ENCODE measurements at regions not wholly inside any gene's neighbourhood (a gene's known extent, or its start where the extent isn't known, plus 50 kb on each side); places are given as distances from the start of the nearest gene placed in this dataset.

DNA sequence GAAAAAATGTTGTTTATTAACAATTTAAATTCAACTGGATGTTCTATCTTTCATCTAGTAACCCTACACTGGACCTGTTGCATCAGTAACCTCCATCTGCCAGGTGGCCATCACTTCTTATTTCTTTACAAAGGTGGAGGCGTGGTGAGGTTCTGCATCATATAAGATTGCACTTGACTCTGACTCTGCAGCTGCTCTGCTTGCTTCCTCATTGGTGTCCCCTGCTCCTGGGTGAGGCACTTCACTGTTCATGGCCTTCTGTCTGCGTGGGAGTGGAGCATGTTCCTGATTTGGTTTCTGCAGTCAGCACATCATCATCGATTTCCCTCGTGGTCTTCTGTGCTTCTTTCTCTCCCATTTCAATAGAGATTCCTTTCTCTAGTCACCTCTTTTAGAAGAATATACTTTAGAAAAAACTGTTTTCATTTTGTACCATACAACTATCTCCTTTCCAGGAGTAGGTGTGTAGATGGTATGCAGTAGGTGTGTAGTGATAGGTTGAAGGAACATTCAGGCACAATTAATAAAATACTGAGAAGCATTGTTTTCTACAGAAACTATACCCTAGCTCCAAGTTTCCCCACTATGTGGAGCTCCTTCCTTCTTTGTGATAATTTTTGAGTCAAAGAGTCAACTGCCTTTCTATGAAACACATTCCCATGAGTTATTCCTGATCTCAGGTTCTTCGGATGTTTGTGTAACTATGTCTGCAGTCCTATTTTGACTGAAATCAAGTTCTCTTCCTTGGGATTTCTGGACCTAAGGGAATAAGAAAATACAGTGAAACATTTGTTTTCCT, 231.7 kb upstream of the CNTNAP2 start:
- H4K20me1 ChIP-seq (ENCODE audit: insufficient read depth): no peaks in the 10 kb centered on the region
- H3K79me2 ChIP-seq (ENCODE audit: insufficient read depth, low read length): no peaks in the 10 kb centered on the region
- no peaks in the 10 kb centered on the region for H3K9me2 ChIP-seq (ENCODE audit: insufficient read depth)
- BruUV-seq (replicated peaks): no TSS peak
- POLR2A ChIA-PET: no interaction called here
- no peak for ATAC-seq
- H3K4me2 ChIP-seq (ENCODE audit: low read length): no peak overlapping the region
- H3K36me3 ChIP-seq (ENCODE audit: control insufficient read depth in 1 of 2, insufficient read depth in 2 of 2, low read length in 2 of 2): no peaks in the 10 kb centered on the region
- no peaks in the 10 kb centered on the region for H3K27me3 ChIP-seq (ENCODE audit: insufficient read depth, low read length)
- no peak for TF ChIP-seq POLR2A (IDR thresholded peaks at IDR 0.05; ENCODE audit: borderline replicate concordance, extremely low read depth, insufficient read depth, insufficient read length)
- no peak for TF ChIP-seq SIN3A (IDR thresholded peaks at IDR 0.05; ENCODE audit: low read depth)
- TF ChIP-seq, protein P1, sequence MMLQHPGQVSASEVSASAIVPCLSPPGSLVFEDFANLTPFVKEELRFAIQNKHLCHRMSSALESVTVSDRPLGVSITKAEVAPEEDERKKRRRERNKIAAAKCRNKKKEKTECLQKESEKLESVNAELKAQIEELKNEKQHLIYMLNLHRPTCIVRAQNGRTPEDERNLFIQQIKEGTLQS (IDR thresholded peaks at IDR 0.05): no peak
- no peak for TF ChIP-seq CEBPB (IDR thresholded peaks at IDR 0.05; ENCODE audit: low read depth)
- no peak for TF ChIP-seq ELF1 (IDR thresholded peaks at IDR 0.05; ENCODE audit: borderline replicate concordance, low read depth)
- H2AFZ ChIP-seq (ENCODE audit: low read depth, low read length, poor library complexity, severe bottlenecking): no peak overlapping the region
- no peak overlapping the region for H3K9ac ChIP-seq (ENCODE audit: low read length)
- CTCF ChIA-PET: interaction anchor here (0.8 kb wide), 1 partner anchor 205 kb away, joined by 5 read pairs; no protein-coding TSS in a partner anchor
- intact Hi-C loops (cut with micrococcal nuclease): no loop called here
- H3K4me1 ChIP-seq (ENCODE audit: control insufficient read depth in 1 of 2, insufficient read depth in 2 of 2, low read length in 2 of 2): no peaks in the 10 kb centered on the region
- RAD21 ChIA-PET (ENCODE audit: low non-redundant PET in 1 of 2, low total read pairs in 2 of 2, uncharacterized antibody in 2 of 2, unreplicated experiment in 2 of 2): no interaction called here
- H3K4me3 ChIP-seq (replicated peaks in 1 of 2; ENCODE audit: low read depth in 1 of 2, low read length in 2 of 2): no peak overlapping the region
- peaks cover 7 to 12% of the 10 kb centered on the region in 2 experiments; a peak in 2 of 4 replicates for H3K9me3 ChIP-seq (ENCODE audit: control insufficient read depth in 1 of 2, insufficient read depth in 1 of 2, low read depth in 1 of 2, low read length in 2 of 2)
- no peak for DNase-seq (ENCODE audit: low read depth, low spot score)
- no peak overlapping the region for H3K27ac ChIP-seq (ENCODE audit: low read depth, low read length)

DNA sequence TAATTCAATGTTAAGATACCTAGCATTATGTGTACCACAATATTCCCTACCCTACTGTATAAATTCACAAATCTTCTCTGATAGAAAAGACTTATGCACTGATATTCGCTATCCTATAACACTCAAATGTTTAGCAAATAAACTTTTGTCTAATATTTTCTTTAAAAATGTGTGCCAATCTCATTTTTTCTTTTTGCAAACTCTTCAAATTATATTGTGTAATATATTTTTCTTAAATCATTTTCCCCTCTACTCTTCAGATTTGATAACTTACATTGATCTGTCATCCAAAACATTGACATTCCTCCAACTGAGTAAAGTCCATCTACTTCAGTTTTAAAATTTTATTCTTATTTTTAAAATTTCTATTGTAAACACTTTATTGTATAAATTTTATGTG, 240.2 kb upstream of the CNTNAP2 start:
- no peak overlapping the region for H3K4me3 ChIP-seq (replicated peaks in 1 of 2; ENCODE audit: low read depth in 1 of 2, low read length in 2 of 2)
- no peak overlapping the region for H2AFZ ChIP-seq (ENCODE audit: low read depth, low read length, poor library complexity, severe bottlenecking)
- intact Hi-C loops (cut with micrococcal nuclease): no loop called here
- H3K4me1 ChIP-seq (ENCODE audit: control insufficient read depth in 1 of 2, insufficient read depth in 2 of 2, low read length in 2 of 2): no peaks in the 10 kb centered on the region
- ChIA-PET CTCF (no interaction called here), POLR2A (no interaction called here), RAD21 (ENCODE audit: low non-redundant PET in 1 of 2, low total read pairs in 2 of 2, uncharacterized antibody in 2 of 2, unreplicated experiment in 2 of 2) (no interaction called here)
- no peaks in the 10 kb centered on the region for H3K36me3 ChIP-seq (ENCODE audit: control insufficient read depth in 1 of 2, insufficient read depth in 2 of 2, low read length in 2 of 2)
- ATAC-seq: no peak
- no peak overlapping the region for H3K27ac ChIP-seq (ENCODE audit: low read depth, low read length)
- H3K9me2 ChIP-seq (ENCODE audit: insufficient read depth): no peaks in the 10 kb centered on the region
- H3K79me2 ChIP-seq (ENCODE audit: insufficient read depth, low read length): no peaks in the 10 kb centered on the region
- H3K9me3 ChIP-seq (ENCODE audit: control insufficient read depth in 1 of 2, insufficient read depth in 1 of 2, low read depth in 1 of 2, low read length in 2 of 2): peaks cover 4 to 8% of the 10 kb centered on the region in 2 experiments; a peak in 2 of 4 replicates
- DNase-seq (ENCODE audit: low read depth, low spot score): no peak
- no peak overlapping the region for H3K4me2 ChIP-seq (ENCODE audit: low read length)
- H4K20me1 ChIP-seq (ENCODE audit: insufficient read depth): no peaks in the 10 kb centered on the region
- H3K27me3 ChIP-seq (ENCODE audit: insufficient read depth, low read length): no peaks in the 10 kb centered on the region
- BruUV-seq (replicated peaks): no TSS peak
- no peak overlapping the region for H3K9ac ChIP-seq (ENCODE audit: low read length)
- TF ChIP-seq CBX3 (IDR thresholded peaks at IDR 0.05; ENCODE audit: low read depth) (no peak), POLR2A (IDR thresholded peaks at IDR 0.05; ENCODE audit: borderline replicate concordance, extremely low read depth, insufficient read depth, insufficient read length) (no peak), EZH2 (IDR thresholded peaks at IDR 0.05) (no peak), SRF (IDR thresholded peaks at IDR 0.05; ENCODE audit: low read depth) (no peak), POLR2AphosphoS5 (IDR thresholded peaks at IDR 0.05; ENCODE audit: low read depth, low read length) (no peak), EGR1 (IDR thresholded peaks at IDR 0.05; ENCODE audit: low read depth) (no peak), SP1 (IDR thresholded peaks at IDR 0.05; ENCODE audit: low read depth) (no peak), EZH2phosphoT487 (IDR thresholded peaks at IDR 0.05; ENCODE audit: borderline replicate concordance) (no peak), RAD21 (IDR thresholded peaks at IDR 0.05; ENCODE audit: low read depth) (no peak), YY1 (IDR thresholded peaks at IDR 0.05; ENCODE audit: extremely low read depth, insufficient replicate concordance, low read depth, low read length) (no peak), CEBPB (IDR thresholded peaks at IDR 0.05; ENCODE audit: low read depth) (no peak), TCF7L2 (IDR thresholded peaks at IDR 0.05; ENCODE audit: borderline replicate concordance, extremely low read depth, insufficient read depth, insufficient read length) (no peak)
- TF ChIP-seq, protein P1 (IDR thresholded peaks at IDR 0.05): no peak
- TF ChIP-seq, protein P2, sequence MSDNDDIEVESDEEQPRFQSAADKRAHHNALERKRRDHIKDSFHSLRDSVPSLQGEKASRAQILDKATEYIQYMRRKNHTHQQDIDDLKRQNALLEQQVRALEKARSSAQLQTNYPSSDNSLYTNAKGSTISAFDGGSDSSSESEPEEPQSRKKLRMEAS (IDR thresholded peaks at IDR 0.05): no peak
- TF ChIP-seq, protein P3, sequence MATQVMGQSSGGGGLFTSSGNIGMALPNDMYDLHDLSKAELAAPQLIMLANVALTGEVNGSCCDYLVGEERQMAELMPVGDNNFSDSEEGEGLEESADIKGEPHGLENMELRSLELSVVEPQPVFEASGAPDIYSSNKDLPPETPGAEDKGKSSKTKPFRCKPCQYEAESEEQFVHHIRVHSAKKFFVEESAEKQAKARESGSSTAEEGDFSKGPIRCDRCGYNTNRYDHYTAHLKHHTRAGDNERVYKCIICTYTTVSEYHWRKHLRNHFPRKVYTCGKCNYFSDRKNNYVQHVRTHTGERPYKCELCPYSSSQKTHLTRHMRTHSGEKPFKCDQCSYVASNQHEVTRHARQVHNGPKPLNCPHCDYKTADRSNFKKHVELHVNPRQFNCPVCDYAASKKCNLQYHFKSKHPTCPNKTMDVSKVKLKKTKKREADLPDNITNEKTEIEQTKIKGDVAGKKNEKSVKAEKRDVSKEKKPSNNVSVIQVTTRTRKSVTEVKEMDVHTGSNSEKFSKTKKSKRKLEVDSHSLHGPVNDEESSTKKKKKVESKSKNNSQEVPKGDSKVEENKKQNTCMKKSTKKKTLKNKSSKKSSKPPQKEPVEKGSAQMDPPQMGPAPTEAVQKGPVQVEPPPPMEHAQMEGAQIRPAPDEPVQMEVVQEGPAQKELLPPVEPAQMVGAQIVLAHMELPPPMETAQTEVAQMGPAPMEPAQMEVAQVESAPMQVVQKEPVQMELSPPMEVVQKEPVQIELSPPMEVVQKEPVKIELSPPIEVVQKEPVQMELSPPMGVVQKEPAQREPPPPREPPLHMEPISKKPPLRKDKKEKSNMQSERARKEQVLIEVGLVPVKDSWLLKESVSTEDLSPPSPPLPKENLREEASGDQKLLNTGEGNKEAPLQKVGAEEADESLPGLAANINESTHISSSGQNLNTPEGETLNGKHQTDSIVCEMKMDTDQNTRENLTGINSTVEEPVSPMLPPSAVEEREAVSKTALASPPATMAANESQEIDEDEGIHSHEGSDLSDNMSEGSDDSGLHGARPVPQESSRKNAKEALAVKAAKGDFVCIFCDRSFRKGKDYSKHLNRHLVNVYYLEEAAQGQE (IDR thresholded peaks at IDR 0.05; ENCODE audit: low read depth): no peak

Data from HCT116 (cell line).